Spleen (tissue), 7 donors: ENCODE measurements at regions not wholly inside any gene's neighbourhood (a gene's known extent, or its start where the extent isn't known, plus 50 kb on each side); places are given as distances from the start of the nearest gene placed in this dataset.

Experiments used
- POLR2A ChIP-seq, 3 donors: fragments of 450-650 bp; IDR thresholded peaks; one replicate each; pipeline ENCODE4 v1.5.1; 2017; ENCODE audit warnings: antibody characterized with exemption in 3 of 3, mild to moderate bottlenecking in 1 of 3
- TF ChIP-seq, protein P1 (sequence below), 11 experiments: fragments of 200-600 bp in 7 of 11; fragments of 450-650 bp in 4 of 11; sonication (generic) in 4 of 11; IDR thresholded peaks in 8 of 11; conservative IDR thresholded peaks in 3 of 11; 1 replicate in 7 of 11; 2 replicates in 4 of 11; pipeline versions ENCODE4 v1.4.0 to v1.8.0; 2016 to 2021; ENCODE audit warnings: antibody characterized with exemption in 11 of 11, inconsistent platforms in 4 of 11, mild to moderate bottlenecking in 1 of 11
- donor health status: DM: no; HTN: no; CAD: no; lungs with moderate emphysema.
- donor health status: DM: no; HTN: no; CAD: no.
- donor health status: DM: no; HTN: no; CAD: no.

DNA sequence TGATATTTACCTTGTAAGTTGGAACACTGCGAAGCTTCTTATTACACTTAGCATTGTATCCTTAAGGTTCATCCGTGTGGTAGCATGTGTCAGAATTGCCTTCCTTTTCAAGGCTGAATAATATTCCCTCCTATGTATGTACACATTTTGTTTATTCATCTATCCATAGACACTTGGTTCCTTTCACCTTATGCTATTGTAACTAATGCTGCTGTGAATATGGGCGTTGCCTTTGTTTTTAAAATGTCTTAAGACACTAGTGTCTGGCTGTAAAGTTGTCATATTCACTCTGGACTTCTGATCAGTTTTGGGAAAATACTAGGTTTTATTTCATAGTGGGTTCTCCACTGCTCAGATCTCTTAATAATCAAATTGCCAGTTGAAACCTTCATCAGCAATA is 383.3 kb upstream of the PRR16 start:
- no peak for TF ChIP-seq POLR2A (IDR thresholded peaks at IDR 0.05)
- TF ChIP-seq, protein P1, sequence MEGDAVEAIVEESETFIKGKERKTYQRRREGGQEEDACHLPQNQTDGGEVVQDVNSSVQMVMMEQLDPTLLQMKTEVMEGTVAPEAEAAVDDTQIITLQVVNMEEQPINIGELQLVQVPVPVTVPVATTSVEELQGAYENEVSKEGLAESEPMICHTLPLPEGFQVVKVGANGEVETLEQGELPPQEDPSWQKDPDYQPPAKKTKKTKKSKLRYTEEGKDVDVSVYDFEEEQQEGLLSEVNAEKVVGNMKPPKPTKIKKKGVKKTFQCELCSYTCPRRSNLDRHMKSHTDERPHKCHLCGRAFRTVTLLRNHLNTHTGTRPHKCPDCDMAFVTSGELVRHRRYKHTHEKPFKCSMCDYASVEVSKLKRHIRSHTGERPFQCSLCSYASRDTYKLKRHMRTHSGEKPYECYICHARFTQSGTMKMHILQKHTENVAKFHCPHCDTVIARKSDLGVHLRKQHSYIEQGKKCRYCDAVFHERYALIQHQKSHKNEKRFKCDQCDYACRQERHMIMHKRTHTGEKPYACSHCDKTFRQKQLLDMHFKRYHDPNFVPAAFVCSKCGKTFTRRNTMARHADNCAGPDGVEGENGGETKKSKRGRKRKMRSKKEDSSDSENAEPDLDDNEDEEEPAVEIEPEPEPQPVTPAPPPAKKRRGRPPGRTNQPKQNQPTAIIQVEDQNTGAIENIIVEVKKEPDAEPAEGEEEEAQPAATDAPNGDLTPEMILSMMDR (IDR thresholded peaks at IDR 0.05 in 8 of 11, conservative IDR thresholded peaks at IDR 0.05 in 3 of 11): no peak
